Esophagus muscularis mucosa (tissue), 4 donors: ENCODE measurements at regions not wholly inside any gene's neighbourhood (a gene's known extent, or its start where the extent isn't known, plus 50 kb on each side); places are given as distances from the start of the nearest gene placed in this dataset.

Source experiments
- DNase-seq: peaks from one replicate; pipeline ENCODE4 v3.0.0-alpha.2; 2017; ENCODE audit errors: extremely low spot score
- H3K27ac ChIP-seq, 4 donors: fragments of 200-600 bp; sonication (generic); replicated peaks in 1 of 4; 1 replicate in 3 of 4; 2 replicates in 1 of 4; pipeline ENCODE4 v1.5.1; 2016 to 2019; ENCODE audit warnings: mild to moderate bottlenecking in 1 of 4
- H3K27me3 ChIP-seq, 4 donors: fragments of 200-600 bp; sonication (generic); one replicate each; pipeline versions ENCODE4 v1.5.1 to v1.6.0; 2016 to 2019
- H3K36me3 ChIP-seq, 4 donors: fragments of 200-600 bp; sonication (generic); one replicate each; pipeline ENCODE4 v1.5.1; 2016 to 2019
- H3K4me1 ChIP-seq, 4 donors: fragments of 200-600 bp; sonication (generic); one replicate each; pipeline ENCODE4 v1.5.1; 2016 to 2019
- H3K4me3 ChIP-seq, 4 donors: fragments of 200-600 bp; sonication (generic); 1 replicate in 2 of 4; 2 replicates in 2 of 4; pipeline ENCODE4 v1.5.1; 2016 to 2019; ENCODE audit warnings: mild to moderate bottlenecking in 4 of 4, moderate library complexity in 1 of 4
- H3K9me3 ChIP-seq, 4 donors: fragments of 200-600 bp; sonication (generic); 1 replicate in 3 of 4; 2 replicates in 1 of 4; pipeline ENCODE4 v1.5.1; 2016 to 2019
- EP300 ChIP-seq: sonication (generic); formaldehyde crosslinking; IDR thresholded peaks from one replicate; pipeline ENCODE4 v1.6.1; 2017; ENCODE audit warnings: antibody characterized with exemption
- POLR2A ChIP-seq: fragments of 450-650 bp; IDR thresholded peaks from one replicate; pipeline ENCODE4 v1.6.1; 2017; ENCODE audit warnings: antibody characterized with exemption, moderate library complexity, mild to moderate bottlenecking, low read depth
- POLR2AphosphoS5 ChIP-seq, 2 donors: sonication (generic); formaldehyde crosslinking; IDR thresholded peaks; one replicate each; pipeline ENCODE4 v1.6.1; 2017; ENCODE audit warnings: antibody characterized with exemption in 2 of 2
- WGBS: methylation state at CpG from one replicate; pipeline ENCODE4 v1.1.5; 2018; 5-methylcytosine and 5-hydroxymethylcytosine counted together
- intact Hi-C: fragments of 100-400 bp; cut with DNase I; formaldehyde crosslinking; loops from one replicate; pipeline ENCODE4 v1.15.1; 2023
- TF ChIP-seq, protein P1 (sequence below), 3 experiments: fragments of 200-600 bp in 2 of 3; fragments of 450-650 bp in 1 of 3; sonication (generic) in 2 of 3; IDR thresholded peaks; one replicate each; pipeline ENCODE4 v1.5.1; 2017 to 2019; ENCODE audit warnings: antibody characterized with exemption in 3 of 3, mild to moderate bottlenecking in 2 of 3, moderate library complexity in 1 of 3

DNA sequence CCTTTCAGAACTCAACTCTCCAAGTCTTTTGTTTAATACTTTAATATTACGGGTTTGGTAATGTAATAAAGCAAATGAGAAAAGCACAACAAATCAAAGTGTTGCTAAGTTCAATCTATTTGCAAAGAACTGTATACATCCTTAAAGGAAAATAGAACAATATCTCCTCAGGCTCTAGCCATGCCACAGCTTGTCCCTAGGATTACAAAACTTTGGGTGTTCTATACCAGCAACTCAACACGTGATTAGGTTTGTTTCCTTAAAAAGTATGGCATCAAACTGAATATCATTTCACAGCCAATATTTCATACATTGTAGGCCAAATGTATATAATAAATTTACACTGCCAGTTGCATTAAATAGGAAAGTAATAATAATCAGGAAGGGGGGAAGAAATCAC is 418.6 kb upstream of the MDFIC2 start:
- TF ChIP-seq POLR2A = no peak
- Histone ChIP-seq H3K4me3 (no peak overlapping the region), H3K4me1 (peaks cover 0 to 34% (median 14%) of the 10 kb centered on the region in 4 donors), H3K36me3 (no peaks in the 10 kb centered on the region), H3K27ac (no peak overlapping the region), H3K9me3 (no peaks in the 10 kb centered on the region), H3K27me3 (no peaks in the 10 kb centered on the region)
- 90% methylated on average over 2 of the region's 2 CpGs for WGBS
- intact Hi-C loops = loop anchor here (5.0 kb wide), 1 partner anchor 86 kb away; no protein-coding TSS in a partner anchor
- no peak for DNase-seq

DNA sequence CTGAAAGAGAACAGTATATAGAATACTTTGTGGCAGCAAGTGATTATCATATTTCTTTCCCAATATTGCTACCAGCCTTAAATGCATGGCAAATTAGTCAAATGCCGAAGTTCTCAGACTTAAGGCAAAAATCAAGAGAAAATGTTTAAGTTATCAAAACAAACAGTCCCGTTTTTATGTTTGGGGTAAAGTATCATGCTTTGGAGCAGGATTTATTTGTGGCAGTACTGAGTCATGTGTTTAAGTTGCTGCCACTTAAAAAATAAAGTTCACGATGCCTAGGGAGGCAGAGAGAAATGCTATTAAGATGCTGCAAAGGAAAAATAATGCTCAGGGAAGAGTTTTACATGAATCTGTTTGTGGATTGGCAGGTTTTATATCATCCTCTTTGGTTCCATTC is 417.4 kb upstream of the MDFIC2 start:
- intact Hi-C loops = loop anchor here (5.0 kb wide), 1 partner anchor 87 kb away; no protein-coding TSS in a partner anchor
- no peak overlapping the region for H3K27ac ChIP-seq
- no peaks in the 10 kb centered on the region for H3K27me3 ChIP-seq
- no peak for DNase-seq
- no peaks in the 10 kb centered on the region for H3K36me3 ChIP-seq
- peaks cover 0 to 30% (median 14%) of the 10 kb centered on the region in 4 donors for H3K4me1 ChIP-seq
- WGBS = 57% methylated on average over 3 of the region's 3 CpGs
- H3K4me3 ChIP-seq = no peak overlapping the region
- no peak for TF ChIP-seq EP300
- TF ChIP-seq, protein P1, sequence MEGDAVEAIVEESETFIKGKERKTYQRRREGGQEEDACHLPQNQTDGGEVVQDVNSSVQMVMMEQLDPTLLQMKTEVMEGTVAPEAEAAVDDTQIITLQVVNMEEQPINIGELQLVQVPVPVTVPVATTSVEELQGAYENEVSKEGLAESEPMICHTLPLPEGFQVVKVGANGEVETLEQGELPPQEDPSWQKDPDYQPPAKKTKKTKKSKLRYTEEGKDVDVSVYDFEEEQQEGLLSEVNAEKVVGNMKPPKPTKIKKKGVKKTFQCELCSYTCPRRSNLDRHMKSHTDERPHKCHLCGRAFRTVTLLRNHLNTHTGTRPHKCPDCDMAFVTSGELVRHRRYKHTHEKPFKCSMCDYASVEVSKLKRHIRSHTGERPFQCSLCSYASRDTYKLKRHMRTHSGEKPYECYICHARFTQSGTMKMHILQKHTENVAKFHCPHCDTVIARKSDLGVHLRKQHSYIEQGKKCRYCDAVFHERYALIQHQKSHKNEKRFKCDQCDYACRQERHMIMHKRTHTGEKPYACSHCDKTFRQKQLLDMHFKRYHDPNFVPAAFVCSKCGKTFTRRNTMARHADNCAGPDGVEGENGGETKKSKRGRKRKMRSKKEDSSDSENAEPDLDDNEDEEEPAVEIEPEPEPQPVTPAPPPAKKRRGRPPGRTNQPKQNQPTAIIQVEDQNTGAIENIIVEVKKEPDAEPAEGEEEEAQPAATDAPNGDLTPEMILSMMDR (IDR thresholded peaks at IDR 0.05) = no peak
- no peak for TF ChIP-seq POLR2AphosphoS5 (IDR thresholded peaks at IDR 0.05)
- TF ChIP-seq POLR2A = no peak
- H3K9me3 ChIP-seq = no peaks in the 10 kb centered on the region

DNA sequence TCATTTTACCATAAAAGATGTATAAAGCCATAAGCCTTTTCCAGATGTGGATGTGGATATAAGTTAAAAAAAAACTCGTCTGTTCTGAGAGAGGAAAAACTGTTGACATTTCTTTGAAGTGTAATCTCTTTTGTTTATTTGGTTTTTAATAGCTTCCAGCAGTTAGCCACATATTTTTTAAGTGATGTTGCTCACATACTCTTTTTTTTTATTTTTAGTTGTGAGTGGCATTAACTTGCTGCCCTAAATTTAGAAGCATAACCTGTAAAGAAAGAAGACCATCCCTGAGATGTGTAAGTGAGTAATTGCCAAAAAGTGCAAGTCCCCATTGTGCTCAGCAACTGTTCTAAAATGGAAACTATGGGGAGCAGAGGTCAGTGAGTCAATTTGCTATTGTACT is 415.9 kb upstream of the MDFIC2 start:
- Histone ChIP-seq H3K9me3 (no peaks in the 10 kb centered on the region), H3K27ac (no peak overlapping the region), H3K27me3 (no peaks in the 10 kb centered on the region), H3K36me3 (no peaks in the 10 kb centered on the region), H3K4me1 (peaks cover 0 to 30% (median 14%) of the 10 kb centered on the region in 4 donors), H3K4me3 (no peak overlapping the region)
- intact Hi-C loops = no loop called here
- TF ChIP-seq POLR2AphosphoS5 (IDR thresholded peaks at IDR 0.05) (no peak), POLR2A (no peak), EP300 (no peak)
- TF ChIP-seq, protein P1 (IDR thresholded peaks at IDR 0.05) = no peak
- DNase-seq = no peak
- WGBS = 35% methylated on average over 1 of the region's 1 CpG

DNA sequence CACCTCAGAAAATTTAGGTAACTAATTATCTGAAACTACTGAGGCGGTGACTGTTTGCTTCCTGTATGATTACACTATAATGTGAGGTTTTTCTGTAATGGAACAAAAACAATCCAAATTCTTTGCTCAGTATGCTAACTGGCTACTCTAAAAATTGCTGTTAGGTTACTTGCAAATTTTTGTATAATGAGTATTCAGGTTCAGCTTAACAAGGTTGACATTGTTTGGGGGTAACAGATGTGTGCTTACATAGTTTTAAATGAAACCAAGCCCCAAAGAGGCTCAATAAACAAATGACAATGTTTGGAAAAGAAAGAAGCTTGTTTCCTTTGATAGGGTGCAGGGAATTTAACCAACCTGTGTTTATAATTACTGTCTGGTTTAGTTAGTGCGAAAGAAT is 414.5 kb upstream of the MDFIC2 start:
- Histone ChIP-seq H3K4me1 (peaks cover 0 to 30% (median 14%) of the 10 kb centered on the region in 4 donors), H3K36me3 (no peaks in the 10 kb centered on the region), H3K27ac (peak overlapping the region in 1 of 4 donors; percentile 21), H3K9me3 (no peaks in the 10 kb centered on the region), H3K4me3 (no peak overlapping the region), H3K27me3 (no peaks in the 10 kb centered on the region)
- WGBS = 80% methylated on average over 2 of the region's 2 CpGs
- intact Hi-C loops = no loop called here
- no peak for DNase-seq
- TF ChIP-seq, protein P1 (IDR thresholded peaks at IDR 0.05) = no peak
- TF ChIP-seq EP300 (no peak), POLR2AphosphoS5 (IDR thresholded peaks at IDR 0.05) (no peak), POLR2A (no peak)

DNA sequence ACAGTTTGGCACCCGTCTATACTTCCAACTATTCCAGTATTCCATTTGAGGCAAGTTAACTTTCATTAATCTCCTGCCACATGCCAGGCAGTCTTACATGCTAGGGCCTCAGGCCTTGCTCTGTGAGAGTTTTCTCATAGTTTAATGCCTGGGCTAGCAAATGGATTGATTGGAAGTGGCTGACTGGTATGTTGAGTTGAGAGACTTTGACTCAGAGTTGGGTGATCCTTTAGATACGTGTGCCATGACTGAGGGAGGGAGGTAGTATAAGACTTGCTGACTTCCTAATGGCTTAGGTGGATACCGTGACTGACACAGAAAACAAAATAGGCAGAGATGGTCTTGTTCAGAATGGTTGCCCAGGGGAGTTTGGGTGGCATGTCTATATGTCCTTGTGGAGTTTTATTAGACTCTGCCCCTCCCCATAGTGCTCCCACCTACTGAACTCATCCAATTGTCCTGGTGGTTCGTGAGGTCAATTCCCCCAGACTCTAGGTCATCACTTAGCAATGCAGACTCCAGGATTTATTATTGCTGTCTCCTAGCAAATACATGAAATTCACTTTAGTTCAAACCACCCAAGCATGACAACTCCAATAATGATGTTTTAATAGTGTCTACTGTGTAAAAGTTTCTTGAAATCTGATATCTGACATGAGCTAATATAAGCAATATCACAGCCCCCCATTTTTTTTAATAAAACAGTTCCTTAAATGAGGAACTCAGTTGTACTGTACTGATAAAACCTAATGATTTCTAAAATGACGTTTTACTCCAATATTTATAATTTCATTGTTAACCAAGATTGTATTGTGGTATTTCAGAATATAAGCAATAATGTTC is 413.9 kb upstream of the MDFIC2 start:
- 71% methylated on average over 5 of the region's 5 CpGs for WGBS
- no peaks in the 10 kb centered on the region for H3K27me3 ChIP-seq
- H3K36me3 ChIP-seq = no peaks in the 10 kb centered on the region
- DNase-seq = no peak
- H3K9me3 ChIP-seq = no peaks in the 10 kb centered on the region
- no peak for TF ChIP-seq POLR2A
- no peak for TF ChIP-seq POLR2AphosphoS5 (IDR thresholded peaks at IDR 0.05)
- no peak for TF ChIP-seq EP300
- TF ChIP-seq, protein P1 (IDR thresholded peaks at IDR 0.05) = no peak
- H3K4me1 ChIP-seq = peaks cover 0 to 30% (median 14%) of the 10 kb centered on the region in 4 donors
- H3K27ac ChIP-seq = no peak overlapping the region
- intact Hi-C loops = no loop called here
- H3K4me3 ChIP-seq = no peak overlapping the region
